ENCODE measurements at regions not wholly inside any gene's neighbourhood (a gene's known extent, or its start where the extent isn't known, plus 50 kb on each side); places are given as distances from the start of the nearest gene placed in this dataset.
A peak's percentile ranks its signal among the peaks of the same experiment; 100 is the strongest.

GRCh38 chr3:127389420-127389819 is 101.6 kb upstream of the PRR20G start:
- no peak for DNase-seq
- Mint-ChIP-seq H3K4me3 (no peak overlapping the region), H3K27ac (peak overlapping the region in 1 of 3 experiments; percentile 60; a peak in 2 of 7 replicates), H3K36me3 (ENCODE audit: insufficient read depth in 1 of 3, low read depth in 3 of 3) (no peaks in the 10 kb centered on the region; a peak in 2 of 7 replicates), H3K27me3 (ENCODE audit: low read depth) (peaks cover 2% of the 10 kb centered on the region), H3K4me1 (peaks cover 14 to 23% of the 10 kb centered on the region in 2 experiments), H3K9me3 (no peaks in the 10 kb centered on the region; a peak in 1 of 5 replicates)
- H3K14ac ChIP-seq (ENCODE audit: insufficient read depth, low read length), result no peak overlapping the region
- no peaks in the 10 kb centered on the region; the same call in 1 of the 2 replicates for H3K4me1 ChIP-seq (ENCODE audit: insufficient read depth, low read length)
- H2AK5ac ChIP-seq (ENCODE audit: insufficient read length, low read length), result no peak overlapping the region
- no peak overlapping the region for H2BK5ac ChIP-seq (ENCODE audit: insufficient read length, low read length)
- no peak overlapping the region for H3T11ph ChIP-seq (ENCODE audit: low read length)
- H2BK20ac ChIP-seq (ENCODE audit: low read depth, low read length, poor library complexity, severe bottlenecking), result no peak overlapping the region
- no peaks in the 10 kb centered on the region for H3K23me2 ChIP-seq (ENCODE audit: insufficient read length, low read depth, low read length, poor library complexity, severe bottlenecking)
- H2BK15ac ChIP-seq (ENCODE audit: low read depth, low read length), result no peak overlapping the region
- H3K23ac ChIP-seq (ENCODE audit: insufficient read length, low read depth, low read length), result no peak overlapping the region
- H4K8ac ChIP-seq (replicated peaks; ENCODE audit: insufficient read length, low read depth, low read length), result no peak overlapping the region
- TF ChIP-seq CTCF (conservative IDR thresholded peaks at IDR 0.05), result no peak
- H4K91ac ChIP-seq (ENCODE audit: insufficient read length, low read depth, low read length), result no peak overlapping the region
- no peak overlapping the region for H3K56ac ChIP-seq (ENCODE audit: insufficient read length, low read depth, low read length)
- no peak overlapping the region for H3K9ac ChIP-seq (ENCODE audit: extremely low read depth, insufficient read length, low read length)
- H3K9me3 ChIP-seq (ENCODE audit: control insufficient read depth, low read depth, low read length), result no peaks in the 10 kb centered on the region
- H4K5ac ChIP-seq (ENCODE audit: insufficient read length, low read depth, low read length), result no peak overlapping the region
- H2BK120ac ChIP-seq (ENCODE audit: low read depth, low read length, poor library complexity, severe bottlenecking), result no peak overlapping the region
- no peak overlapping the region for H3K4me2 ChIP-seq (ENCODE audit: insufficient read depth, insufficient read length, low read length)
- no peak overlapping the region for H3K18ac ChIP-seq (ENCODE audit: insufficient read length, low read depth, low read length)
- no peak overlapping the region for H3K27ac ChIP-seq (ENCODE audit: insufficient read length, low read depth, low read length)
- H4K20me1 ChIP-seq (ENCODE audit: control insufficient read depth, insufficient read depth, insufficient read length), result no peaks in the 10 kb centered on the region
- no peaks in the 10 kb centered on the region for H3K79me1 ChIP-seq (ENCODE audit: insufficient read depth, low read depth, low read length, poor library complexity, severe bottlenecking)
- no CpG with 5 or more reads among the region's 10 CpGs for WGBS (ENCODE audit: extremely low coverage, insufficient read length, low lambda C conversion rate)
- H3K27me3 ChIP-seq (ENCODE audit: insufficient read depth, low read length), result no peaks in the 10 kb centered on the region
- H2AFZ ChIP-seq (ENCODE audit: low read length), result no peak overlapping the region
- no peak overlapping the region for H2BK12ac ChIP-seq (ENCODE audit: insufficient read length, low read depth, low read length)
- H3K4ac ChIP-seq (ENCODE audit: low read depth, low read length), result no peak overlapping the region
- no peaks in the 10 kb centered on the region for H3K79me2 ChIP-seq (ENCODE audit: insufficient read depth, low read length)
